B cell (primary cell): ENCODE measurements at regions not wholly inside any gene's neighbourhood (a gene's known extent, or its start where the extent isn't known, plus 50 kb on each side); places are given as distances from the start of the nearest gene placed in this dataset.

Experiments used
- CTCF ChIP-seq: fragments of 200-600 bp; IDR thresholded peaks from one replicate; pipeline ENCODE4 v1.8.0; 2022; ENCODE audit warnings: antibody characterized with exemption, mild to moderate bottlenecking
- EZH2 ChIP-seq: IDR thresholded peaks from 2 replicates; pipeline ENCODE4 v1.6.1; 2012; ENCODE audit warnings: borderline replicate concordance, low read depth, mild to moderate bottlenecking, moderate library complexity, low read length; ENCODE audit not compliant: insufficient read depth, poor library complexity, severe bottlenecking

DNA sequence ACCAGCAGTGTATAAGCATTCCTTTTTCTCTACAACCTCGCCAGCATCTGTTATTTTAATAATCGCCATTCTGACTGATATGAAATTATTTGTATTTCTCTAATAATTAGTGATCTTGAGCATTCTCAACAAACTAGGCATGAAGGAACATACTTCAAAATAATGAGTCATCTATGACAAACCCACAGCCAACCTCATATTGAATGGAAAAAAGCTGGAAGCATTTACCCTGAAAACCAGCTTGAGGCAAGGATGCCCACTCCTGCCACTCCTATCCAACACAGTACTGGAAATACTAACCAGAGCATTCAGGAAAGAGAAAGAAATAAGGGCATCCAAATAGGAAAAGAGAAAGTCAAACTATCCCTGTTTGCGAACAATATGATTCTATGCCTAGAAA lies 390.6 kb upstream of the ID4 start:
- no peak for TF ChIP-seq CTCF
- TF ChIP-seq EZH2, result no peak
